HCT116 (cell line): ENCODE measurements at regions not wholly inside any gene's neighbourhood (a gene's known extent, or its start where the extent isn't known, plus 50 kb on each side); places are given as distances from the start of the nearest gene placed in this dataset.

ENCODE experiments used
- ATAC-seq: fragments of 200-7000 bp; cut with Tn5 transposase; 2 replicates; pipeline ENCODE4 v1.9.1; 2020; ENCODE audit warnings: mild to moderate bottlenecking, moderate library complexity
- BruUV-seq: library from RNA; stranded (reverse); fragments of 400-500 nt; replicated peaks from 2 replicates; lab custom pipeline; 2021; lab: Mats Ljungman, UMichigan
- CTCF ChIA-PET: fragments of 300-600 bp; sonication (Branson Sonifier 250); formaldehyde crosslinking; loops from one replicate; lab custom pipeline; 2021; ENCODE audit warnings: antibody characterized with exemption; lab: Charles Lee
- POLR2A ChIA-PET: fragments of 300-600, 350-600 bp; sonication (Branson Sonifier 250); formaldehyde crosslinking; loops from one replicate; lab custom pipeline; 2021; ENCODE audit warnings: antibody characterized with exemption; lab: Charles Lee
- RAD21 ChIA-PET, 2 experiments: fragments of 300-600 bp; sonication (Branson Sonifier 250); formaldehyde crosslinking; loops; one replicate each; lab custom pipeline; 2023; ENCODE audit warnings: low total read pairs in 2 of 2; ENCODE audit not compliant: uncharacterized antibody in 2 of 2, unreplicated experiment in 2 of 2, low non-redundant PET in 1 of 2; lab: Charles Lee
- DNase-seq: peaks from one replicate; pipeline ENCODE4 v3.0.0-alpha.2; 2010; ENCODE audit warnings: low read depth, low spot score
- H2AFZ ChIP-seq: fragments of 200-600 bp; shearing (Covaris generic), sonication (generic); 2 replicates; pipeline ENCODE4 v1.6.1; 2017; ENCODE audit warnings: low read depth, mixed run types, mixed read lengths, antibody characterized with exemption, low read length; ENCODE audit not compliant: poor library complexity, severe bottlenecking
- H3K27ac ChIP-seq: 2 replicates; pipeline ENCODE4 v1.5.1; 2012; ENCODE audit warnings: low read depth, low read length
- H3K27me3 ChIP-seq: fragments of 200-600 bp; sonication (generic); 2 replicates; pipeline ENCODE4 v1.6.1; 2016; ENCODE audit warnings: mixed run types, low read length, mixed read lengths; ENCODE audit not compliant: insufficient read depth
- H3K36me3 ChIP-seq, 2 experiments: fragments of 200-500 bp in 1 of 2; fragments of 200-600 bp in 1 of 2; sonication (Bioruptor generic) in 1 of 2; sonication (generic) in 1 of 2; 2 replicates each; pipeline versions ENCODE4 v1.5.1 to v1.6.1; 2014 to 2016; ENCODE audit warnings: low read length in 2 of 2, inconsistent platforms in 1 of 2, mixed read lengths in 1 of 2, mixed run types in 1 of 2; ENCODE audit not compliant: insufficient read depth in 2 of 2, control insufficient read depth in 1 of 2
- H3K4me1 ChIP-seq, 2 experiments: fragments of 200-600 bp in 1 of 2; sonication (generic) in 1 of 2; 2 replicates each; pipeline versions ENCODE4 v1.5.1 to v1.6.1; 2012 to 2017; ENCODE audit warnings: low read length in 2 of 2, inconsistent platforms in 1 of 2, mild to moderate bottlenecking in 1 of 2, mixed read lengths in 1 of 2, mixed run types in 1 of 2, moderate library complexity in 1 of 2; ENCODE audit not compliant: insufficient read depth in 2 of 2, control insufficient read depth in 1 of 2
- H3K4me2 ChIP-seq: fragments of 200-600 bp; sonication (generic); 2 replicates; pipeline ENCODE4 v1.6.1; 2017; ENCODE audit warnings: mixed run types, low read length, mixed read lengths
- H3K4me3 ChIP-seq, 2 experiments: fragments of 200-600 bp in 1 of 2; sonication (generic) in 1 of 2; replicated peaks in 1 of 2; 2 replicates each; pipeline ENCODE4 v1.5.1; 2011 to 2016; ENCODE audit warnings: low read length in 2 of 2, control low read depth in 1 of 2, low read depth in 1 of 2, mild to moderate bottlenecking in 1 of 2, mixed read lengths in 1 of 2, mixed run types in 1 of 2
- H3K79me2 ChIP-seq: fragments of 200-600 bp; sonication (generic); 2 replicates; pipeline ENCODE4 v1.6.1; 2017; ENCODE audit warnings: mild to moderate bottlenecking, mixed run types, low read length, moderate library complexity, mixed read lengths; ENCODE audit not compliant: insufficient read depth
- H3K9ac ChIP-seq: fragments of 200-600 bp; sonication (generic); 2 replicates; pipeline ENCODE4 v1.6.1; 2016; ENCODE audit warnings: low read length, mixed read lengths
- H3K9me2 ChIP-seq: fragments of 200-600 bp; sonication (generic), shearing (Covaris generic); 2 replicates; pipeline ENCODE4 v1.6.1; 2017; ENCODE audit warnings: mixed run types, mild to moderate bottlenecking, moderate library complexity; ENCODE audit not compliant: insufficient read depth
- H3K9me3 ChIP-seq, 2 experiments: fragments of 200-500 bp in 1 of 2; fragments of 200-600 bp in 1 of 2; sonication (Bioruptor generic) in 1 of 2; sonication (generic) in 1 of 2; 2 replicates each; pipeline ENCODE4 v1.6.1; 2014 to 2017; ENCODE audit warnings: low read length in 2 of 2, mixed read lengths in 2 of 2, inconsistent platforms in 1 of 2, low read depth in 1 of 2, mild to moderate bottlenecking in 1 of 2, mixed run types in 1 of 2, moderate library complexity in 1 of 2; ENCODE audit not compliant: control insufficient read depth in 1 of 2, insufficient read depth in 1 of 2
- H4K20me1 ChIP-seq: fragments of 200-600 bp; sonication (generic), shearing (Covaris generic); 2 replicates; pipeline ENCODE4 v1.6.1; 2017; ENCODE audit warnings: mixed run types, mild to moderate bottlenecking, moderate library complexity; ENCODE audit not compliant: insufficient read depth
- ATF3 ChIP-seq: IDR thresholded peaks from 2 replicates; pipeline ENCODE4 v1.6.1; 2012
- EGR1 ChIP-seq: IDR thresholded peaks from 2 replicates; pipeline ENCODE4 v1.6.1; 2012; ENCODE audit warnings: low read depth
- ELF1 ChIP-seq: IDR thresholded peaks from 2 replicates; pipeline ENCODE4 v1.6.1; 2012; ENCODE audit warnings: low read depth, borderline replicate concordance
- EZH2 ChIP-seq: fragments of 200-600 bp; sonication (generic); IDR thresholded peaks from 2 replicates; pipeline ENCODE4 v1.6.1; 2017; ENCODE audit warnings: antibody characterized with exemption, mixed run types
- POLR2A ChIP-seq: IDR thresholded peaks from 2 replicates; pipeline ENCODE4 v1.7.0; 2011; ENCODE audit warnings: borderline replicate concordance; ENCODE audit not compliant: insufficient read depth, insufficient read length; ENCODE audit errors: extremely low read depth
- RAD21 ChIP-seq: IDR thresholded peaks from 2 replicates; pipeline ENCODE4 v1.6.1; 2012; ENCODE audit warnings: low read depth, mild to moderate bottlenecking
- SP1 ChIP-seq: IDR thresholded peaks from 2 replicates; pipeline ENCODE4 v1.6.1; 2012; ENCODE audit warnings: low read depth
- TCF7L2 ChIP-seq: IDR thresholded peaks from 2 replicates; pipeline ENCODE4 v1.7.0; 2011; ENCODE audit warnings: borderline replicate concordance, inconsistent platforms; ENCODE audit not compliant: insufficient read depth, insufficient read length; ENCODE audit errors: extremely low read depth
- ZFX ChIP-seq: fragments of 450-650 bp; IDR thresholded peaks from 2 replicates; pipeline ENCODE4 v1.6.1; 2017
- ZNF274 ChIP-seq: fragments of 200-500 bp; sonication (Bioruptor generic); IDR thresholded peaks from 2 replicates; pipeline ENCODE4 v1.6.1; 2014; ENCODE audit warnings: mild to moderate bottlenecking, low read depth, low read length, inconsistent platforms
- intact Hi-C: fragments of 100-400 bp; cut with micrococcal nuclease; formaldehyde crosslinking; loops from 2 replicates; pipeline ENCODE4 v1.10.0; 2022

DNA sequence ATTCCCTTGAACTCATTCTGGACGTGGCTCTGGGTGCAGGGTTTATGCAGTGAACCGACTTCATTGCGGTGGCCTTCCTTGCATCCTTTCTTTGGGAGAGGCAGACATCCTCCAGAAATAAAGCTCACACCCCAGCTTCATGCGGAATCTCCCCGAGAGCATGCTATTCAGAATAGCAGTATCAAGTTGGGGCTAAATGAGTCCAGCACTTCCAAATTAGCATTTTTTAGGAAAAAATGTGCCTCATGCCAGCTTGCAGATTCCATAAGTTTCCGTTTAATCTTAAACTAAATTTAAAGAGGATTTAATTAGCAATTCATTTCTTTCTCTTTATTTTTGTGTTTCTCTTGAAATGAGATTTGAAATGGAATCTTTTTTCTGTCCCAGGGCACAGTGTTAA, 107.4 kb upstream of the HDAC4 start:
- intact Hi-C loops, result no loop called here
- no peaks in the 10 kb centered on the region for H3K4me1 ChIP-seq
- no TSS peak for BruUV-seq
- H3K4me3 ChIP-seq, result no peak overlapping the region
- TF ChIP-seq SP1, result no peak
- no peak for TF ChIP-seq POLR2A
- TF ChIP-seq ZNF274, result no peak
- TF ChIP-seq, all 23 proteins: peak for 0
- CTCF ChIA-PET, result no interaction called here
- RAD21 ChIA-PET, result no interaction called here
- Histone ChIP-seq H2AFZ (no peak overlapping the region), H3K9me2 (no peaks in the 10 kb centered on the region), H3K79me2 (no peaks in the 10 kb centered on the region), H4K20me1 (no peaks in the 10 kb centered on the region), H3K36me3 (no peaks in the 10 kb centered on the region), H3K4me2 (no peak overlapping the region), H3K27me3 (no peaks in the 10 kb centered on the region), H3K9me3 (no peaks in the 10 kb centered on the region), H3K27ac (no peak overlapping the region), H3K9ac (no peak overlapping the region)
- POLR2A ChIA-PET, result no interaction called here
- no peak for ATAC-seq
- no peak for DNase-seq

DNA sequence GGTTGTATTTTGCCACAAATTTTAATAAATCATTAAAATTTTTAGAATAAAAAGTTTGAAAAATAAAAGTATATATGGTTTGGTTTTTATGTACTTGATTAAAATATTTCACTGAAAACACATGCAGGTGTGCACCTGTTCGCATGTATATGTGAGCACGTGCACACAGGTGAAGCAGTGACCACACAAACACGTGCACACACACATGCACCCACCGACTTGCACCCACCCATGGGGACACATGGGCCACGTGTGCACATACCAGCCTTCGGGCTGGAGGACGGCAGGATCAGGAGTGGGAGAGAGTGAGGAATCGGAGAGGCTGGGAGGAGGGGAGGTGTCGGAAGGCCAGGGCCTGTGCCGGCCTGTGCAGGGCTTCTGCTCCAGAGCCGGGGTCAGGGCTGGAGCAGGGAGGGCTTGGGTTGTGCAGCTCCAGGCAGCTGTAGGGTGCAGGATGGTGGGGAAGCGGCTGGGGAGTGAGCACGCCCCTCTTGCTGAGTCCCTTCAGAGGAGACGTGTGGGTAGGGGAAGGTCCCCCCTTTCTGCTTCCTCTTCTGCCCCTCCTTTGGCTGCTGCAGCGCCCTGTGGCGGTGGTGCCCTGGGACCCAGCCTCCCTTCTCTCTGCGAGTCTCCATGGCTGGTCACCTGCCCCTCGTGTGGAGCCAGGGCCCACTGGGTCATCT, 106.9 kb upstream of the HDAC4 start:
- H3K9me3 ChIP-seq, result no peaks in the 10 kb centered on the region
- DNase-seq (no peak), ATAC-seq (no peak)
- no peak overlapping the region for H2AFZ ChIP-seq
- no peak overlapping the region for H3K27ac ChIP-seq
- BruUV-seq, result no TSS peak
- TF ChIP-seq ZFX (no peak), EZH2 (no peak), EGR1 (no peak), RAD21 (no peak), TCF7L2 (no peak), ELF1 (no peak), POLR2A (no peak), ATF3 (no peak)
- no peak overlapping the region for H3K4me2 ChIP-seq
- ChIA-PET POLR2A (no interaction called here), RAD21 (no interaction called here), CTCF (no interaction called here)
- no peaks in the 10 kb centered on the region for H3K27me3 ChIP-seq
- intact Hi-C loops, result no loop called here
- no peaks in the 10 kb centered on the region for H3K4me1 ChIP-seq
- H3K9ac ChIP-seq, result no peak overlapping the region
- no peaks in the 10 kb centered on the region for H3K9me2 ChIP-seq
- no peak overlapping the region for H3K4me3 ChIP-seq
- H4K20me1 ChIP-seq, result no peaks in the 10 kb centered on the region
- H3K79me2 ChIP-seq, result no peaks in the 10 kb centered on the region
- no peaks in the 10 kb centered on the region for H3K36me3 ChIP-seq
